CD1c-positive myeloid dendritic cell (primary cell): ENCODE measurements at regions not wholly inside any gene's neighbourhood (a gene's known extent, or its start where the extent isn't known, plus 50 kb on each side); places are given as distances from the start of the nearest gene placed in this dataset.

Experiments used
- DNase-seq: peaks from one replicate; pipeline ENCODE4 v3.0.0-alpha.2; 2016; ENCODE audit errors: extremely low spot score

DNA sequence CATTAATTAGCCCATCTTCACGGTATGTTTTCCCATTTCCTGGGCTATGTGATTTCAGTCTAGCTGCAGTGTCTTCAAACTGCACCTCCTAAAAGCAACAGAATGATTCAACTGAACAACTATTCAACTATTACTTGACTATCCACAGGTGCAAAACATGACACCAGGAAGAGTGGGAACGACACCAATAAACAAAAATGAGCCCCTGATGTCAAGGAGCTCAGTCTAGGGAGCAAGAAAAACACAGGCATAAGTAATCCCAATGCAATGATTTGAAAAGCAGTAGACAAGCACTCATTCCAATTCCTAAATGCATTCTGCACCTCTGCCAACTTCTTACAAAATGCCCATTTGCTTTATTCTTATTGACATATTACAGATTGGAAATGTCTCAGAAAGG, 285.6 kb downstream of the ETS1 start:
- no peak for DNase-seq

DNA sequence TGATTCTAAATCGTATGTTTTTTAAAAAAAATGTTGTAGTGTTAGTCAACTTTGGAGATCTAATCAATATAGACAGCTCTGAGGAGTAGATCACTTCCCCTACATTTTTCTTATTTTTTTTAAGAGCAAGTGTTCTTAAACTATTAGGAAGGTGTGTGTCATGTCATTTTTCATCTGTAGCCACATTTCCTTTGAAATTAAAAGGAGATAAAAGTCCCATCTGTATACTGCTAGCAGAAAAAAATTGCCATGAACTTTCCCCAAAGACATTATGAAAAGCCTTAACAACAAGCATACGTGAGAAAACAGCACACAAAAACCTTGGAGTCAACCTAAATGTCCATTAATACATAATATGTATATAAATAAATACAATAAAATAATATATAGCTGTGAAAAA, 286.6 kb downstream of the ETS1 start:
- DNase-seq: no peak

DNA sequence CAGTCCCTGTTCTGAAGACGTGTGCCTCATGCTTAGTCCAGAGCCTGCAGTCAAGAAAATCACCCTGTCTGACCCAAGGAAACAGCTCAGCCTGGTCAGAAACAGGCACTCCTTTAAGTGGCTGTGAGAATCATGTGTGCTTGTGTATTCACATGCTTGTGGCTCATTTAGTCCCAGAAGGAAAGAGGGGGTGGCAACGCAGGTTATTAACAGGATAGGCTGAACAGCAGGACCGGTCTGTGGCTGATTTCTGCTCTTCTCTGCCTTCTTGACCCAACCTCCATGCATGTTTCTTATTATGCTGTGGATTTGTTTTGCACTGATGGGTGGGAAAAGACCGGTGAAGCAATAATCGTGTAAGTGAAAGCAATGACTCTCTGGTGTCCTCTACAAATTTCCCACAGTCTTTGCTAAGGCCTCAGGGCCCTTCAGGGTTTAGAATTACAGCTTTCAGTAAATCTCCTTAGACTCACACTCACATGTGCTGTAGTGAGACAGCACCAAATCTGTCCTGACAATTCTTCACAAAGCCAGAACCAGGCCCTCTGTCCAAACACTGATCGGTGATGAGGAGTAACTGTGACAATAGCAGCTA, 288.1 kb downstream of the ETS1 start:
- no peak for DNase-seq

DNA sequence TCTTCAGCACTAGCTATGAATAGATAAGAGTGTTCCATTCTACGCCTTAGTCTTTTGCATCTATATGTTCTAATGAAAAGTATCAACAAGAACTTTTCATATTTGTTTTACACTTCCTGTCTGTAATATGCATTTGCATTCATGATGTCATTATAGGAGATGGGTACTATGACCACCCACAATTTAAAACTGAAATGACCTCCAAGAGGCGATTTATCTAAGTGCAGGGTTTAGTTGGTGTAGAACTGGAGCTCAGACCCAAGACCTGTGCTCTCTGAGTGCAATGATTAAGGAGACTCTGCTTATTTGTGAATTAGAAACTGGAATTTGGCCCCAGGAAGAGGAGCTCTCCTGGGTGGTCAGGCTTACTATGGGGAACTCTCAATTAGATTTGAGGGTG, 289.1 kb downstream of the ETS1 start:
- no peak for DNase-seq

DNA sequence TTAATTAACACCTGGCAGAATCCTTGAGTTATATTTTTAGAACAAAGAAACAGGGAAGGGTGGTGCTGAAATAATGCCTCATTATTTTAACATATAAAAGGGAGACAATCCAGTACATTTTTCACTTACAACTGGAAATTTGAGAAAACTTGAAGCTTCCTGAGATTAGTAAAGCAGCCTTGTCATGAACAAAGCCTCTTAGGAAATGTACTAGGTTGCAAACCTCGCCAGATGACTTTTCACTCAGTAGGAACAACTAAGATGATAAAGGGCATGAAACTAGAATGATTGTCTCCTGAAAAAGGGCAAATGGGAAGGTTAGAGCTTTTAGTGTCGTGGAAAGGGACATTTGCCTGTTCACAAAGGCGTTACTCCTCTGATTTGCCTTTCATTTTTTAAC, 289.6 kb downstream of the ETS1 start:
- DNase-seq: no peak

DNA sequence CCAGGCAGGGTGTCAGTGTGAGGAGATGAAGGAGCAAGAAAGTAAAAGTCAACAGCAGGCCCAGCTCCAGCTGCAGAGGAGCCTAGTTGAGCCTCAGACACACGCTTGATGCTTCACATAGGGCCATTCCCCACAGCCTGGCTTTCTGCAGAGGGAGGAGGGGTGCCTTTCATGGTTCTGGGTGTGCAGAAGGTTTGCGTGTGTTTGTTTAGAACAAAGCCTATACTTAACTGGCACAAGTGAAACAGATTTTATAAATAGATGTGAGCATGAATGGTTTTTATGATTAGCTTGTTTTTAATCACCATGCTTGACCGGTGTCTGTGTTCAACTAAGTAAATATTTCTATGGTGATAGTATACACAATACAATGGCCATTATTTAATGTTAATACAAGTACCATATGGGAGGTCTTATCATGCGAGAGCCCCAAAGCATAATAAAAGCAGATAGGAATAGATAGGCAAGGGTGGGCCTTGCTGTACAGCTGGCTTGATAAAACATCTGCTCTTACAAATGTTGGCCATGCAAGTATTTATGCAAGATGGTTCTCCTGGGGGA, 290.2 kb downstream of the ETS1 start:
- DNase-seq: no peak

DNA sequence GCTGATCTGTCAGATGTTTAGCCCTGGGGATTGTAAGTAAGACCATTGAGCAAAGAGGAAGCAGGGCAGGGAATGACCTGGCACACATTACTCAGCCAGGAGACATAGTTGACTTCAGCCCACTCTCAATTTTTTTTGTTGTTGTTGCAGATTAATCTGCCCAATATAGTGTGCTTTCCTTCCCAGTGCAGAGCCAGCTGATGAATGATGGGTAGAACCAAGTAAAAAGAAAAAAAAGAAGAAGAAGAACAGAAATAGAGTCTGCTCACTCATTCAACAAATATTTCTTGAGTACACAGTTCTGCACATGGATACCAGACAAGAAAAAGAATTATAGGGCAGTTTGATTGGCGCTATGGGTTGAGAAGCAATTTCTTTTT, 292.7 kb downstream of the ETS1 start:
- no peak for DNase-seq

DNA sequence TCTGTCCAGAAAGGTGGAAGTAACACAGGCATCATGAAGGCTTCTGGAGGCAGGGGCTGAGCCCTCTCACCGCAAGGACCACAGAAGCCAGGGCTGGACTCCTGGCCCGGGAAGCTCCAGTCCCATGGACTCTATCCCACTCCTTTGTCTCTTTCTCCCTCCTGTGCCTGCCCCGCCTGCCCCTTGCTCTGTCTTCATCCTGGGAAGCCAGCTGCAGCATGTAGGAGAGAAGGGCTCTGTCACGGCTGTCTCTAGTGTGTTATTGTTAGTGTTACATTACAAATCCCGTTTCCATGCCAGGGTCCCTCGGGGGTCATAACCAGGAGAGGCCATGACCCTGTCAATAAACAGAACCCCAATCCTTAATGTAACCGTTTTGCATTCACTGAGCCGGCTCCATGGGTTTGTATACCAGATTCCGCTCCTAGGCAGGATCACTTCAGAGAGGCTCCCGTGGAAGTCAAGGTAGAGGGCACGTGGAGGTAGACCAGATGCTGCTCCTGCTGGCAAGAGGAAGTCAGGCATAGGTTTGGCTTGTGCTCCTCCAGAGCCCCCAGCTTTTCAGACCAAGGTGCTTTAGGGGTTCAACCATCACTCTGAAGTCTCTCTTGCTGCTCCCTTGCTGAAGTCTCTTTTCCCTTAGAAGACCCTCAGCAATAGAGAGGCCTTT, 293.2 kb downstream of the ETS1 start:
- DNase-seq: no peak

DNA sequence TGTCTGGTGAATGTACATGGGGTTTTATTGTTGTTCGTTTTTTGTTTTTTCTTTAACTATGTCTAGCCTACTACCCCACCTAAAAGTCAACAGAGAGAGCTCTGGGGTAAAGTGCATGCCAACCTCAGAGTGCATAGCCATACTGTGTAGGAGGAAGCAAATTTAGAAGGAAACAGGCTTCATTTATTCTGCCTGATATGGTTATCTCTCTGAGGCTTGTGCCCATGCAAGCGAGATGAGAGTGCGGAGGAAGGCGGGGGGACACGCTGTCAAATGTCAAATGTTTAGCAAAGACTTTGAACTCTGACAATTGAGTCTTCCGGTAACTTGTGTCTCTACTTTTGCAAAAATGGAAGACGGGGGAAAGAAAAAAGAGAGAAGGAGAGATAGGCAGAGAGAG, 295.5 kb downstream of the ETS1 start:
- DNase-seq: no peak

DNA sequence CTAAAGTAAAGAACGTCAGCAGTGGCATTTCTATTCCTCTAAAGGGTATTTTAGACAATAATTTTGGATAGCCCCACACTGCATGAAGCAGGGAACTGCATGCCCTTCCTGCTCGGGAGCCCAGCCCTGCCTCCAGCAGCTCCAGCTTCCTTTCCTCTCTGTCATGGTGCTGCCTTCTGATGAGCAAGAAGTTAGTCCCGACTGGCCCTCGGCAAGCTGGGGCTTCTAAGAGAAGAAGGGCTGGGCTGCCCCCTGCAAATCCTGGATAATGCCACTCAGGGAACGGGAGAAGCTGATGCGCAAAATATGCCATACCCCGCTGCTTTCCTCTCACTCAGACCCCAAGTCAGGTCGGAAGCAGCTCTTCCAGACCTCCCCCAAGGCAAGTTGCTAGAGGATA, 296.4 kb downstream of the ETS1 start:
- no peak for DNase-seq

DNA sequence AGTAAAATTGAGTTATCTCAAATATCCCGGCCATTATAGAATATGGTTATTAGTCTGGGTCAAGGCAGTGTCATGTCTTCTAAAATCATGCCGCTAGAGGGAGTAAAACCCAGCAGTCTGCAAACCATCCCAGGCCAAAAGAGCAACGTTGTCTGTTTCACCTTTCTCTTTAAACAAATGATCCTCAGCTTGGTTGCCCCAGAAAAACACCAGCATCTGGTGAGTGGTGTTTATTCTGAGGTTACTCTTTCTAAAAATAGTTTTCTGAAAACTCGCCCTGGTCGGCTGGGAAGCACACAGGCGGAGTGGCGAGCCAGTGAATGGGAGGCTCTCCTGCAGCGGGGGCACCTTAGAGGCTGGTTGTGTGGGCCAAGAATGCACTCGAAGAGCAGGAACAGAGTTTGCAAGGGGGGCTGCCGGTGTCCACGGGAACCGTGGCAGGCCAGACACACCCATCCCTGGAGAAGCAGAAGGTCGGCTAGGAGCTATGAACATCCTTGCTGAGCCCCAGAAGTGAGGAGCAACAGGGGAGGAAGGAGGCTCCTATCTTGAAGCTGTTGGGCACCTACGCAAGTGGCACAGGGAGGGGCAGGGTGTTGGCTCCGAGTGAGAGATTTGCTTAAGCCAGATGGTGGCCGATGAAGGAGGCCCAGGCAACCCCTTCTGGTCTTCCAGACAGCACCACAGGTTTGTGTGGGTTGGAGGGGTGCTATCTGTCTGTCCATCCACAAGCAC, 297.1 kb downstream of the ETS1 start:
- peak; percentile 83 for DNase-seq

DNA sequence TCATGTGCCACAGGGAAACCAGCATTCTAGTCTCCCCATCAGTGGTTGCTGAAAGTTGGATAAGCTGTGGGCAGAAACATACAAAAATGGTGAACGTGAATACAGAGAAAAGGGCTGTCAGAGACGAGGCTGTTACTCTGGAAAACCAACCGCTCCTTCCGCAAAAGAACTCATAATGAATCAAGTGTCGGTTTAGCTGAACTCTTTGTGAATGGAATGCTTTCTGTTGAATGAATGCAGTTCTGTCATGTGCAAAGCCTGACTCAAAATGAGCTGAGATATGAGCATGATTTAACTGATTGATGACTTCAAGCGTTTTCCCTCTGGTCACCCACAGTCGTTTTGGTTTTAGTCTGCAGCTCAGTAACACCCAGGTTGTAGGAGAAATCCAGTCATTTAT, 298.3 kb downstream of the ETS1 start:
- no peak for DNase-seq

DNA sequence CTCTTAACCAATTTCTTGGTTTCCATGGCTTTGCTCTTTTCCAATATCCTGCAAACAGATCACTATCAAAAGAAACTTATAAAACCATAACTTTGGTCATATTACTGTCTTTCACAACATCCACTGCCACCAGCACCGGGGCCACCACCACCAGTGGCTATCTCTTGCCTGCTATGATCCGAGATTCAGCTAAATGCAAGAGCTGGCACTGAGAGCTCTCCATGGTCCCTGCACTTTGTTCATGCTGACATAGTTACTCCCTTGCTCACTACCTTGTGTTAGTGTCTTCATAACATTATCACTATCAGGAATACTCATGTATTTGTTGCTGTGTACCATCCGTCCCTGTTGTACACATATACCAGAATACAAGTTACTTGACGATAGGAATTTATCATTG, 299.0 kb downstream of the ETS1 start:
- no peak for DNase-seq

DNA sequence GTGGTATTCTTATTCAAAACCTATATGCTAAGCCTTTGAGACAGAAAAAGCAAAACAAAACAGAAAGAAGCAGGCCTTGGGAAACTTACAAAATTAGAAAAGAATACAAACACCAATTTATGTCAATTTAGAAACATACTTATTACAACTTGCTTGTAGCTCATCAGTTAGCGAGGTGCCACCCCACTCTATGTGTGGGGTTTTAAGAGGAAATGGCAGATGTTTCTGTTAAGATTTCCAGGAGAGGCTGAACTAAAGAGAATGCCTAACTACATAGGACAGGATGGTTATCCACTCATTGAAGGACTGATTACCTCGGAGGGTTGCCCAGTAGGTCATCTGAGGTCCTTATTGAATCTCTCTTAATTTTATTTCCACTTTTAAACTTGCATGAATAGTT, 302.0 kb downstream of the ETS1 start:
- no peak for DNase-seq

DNA sequence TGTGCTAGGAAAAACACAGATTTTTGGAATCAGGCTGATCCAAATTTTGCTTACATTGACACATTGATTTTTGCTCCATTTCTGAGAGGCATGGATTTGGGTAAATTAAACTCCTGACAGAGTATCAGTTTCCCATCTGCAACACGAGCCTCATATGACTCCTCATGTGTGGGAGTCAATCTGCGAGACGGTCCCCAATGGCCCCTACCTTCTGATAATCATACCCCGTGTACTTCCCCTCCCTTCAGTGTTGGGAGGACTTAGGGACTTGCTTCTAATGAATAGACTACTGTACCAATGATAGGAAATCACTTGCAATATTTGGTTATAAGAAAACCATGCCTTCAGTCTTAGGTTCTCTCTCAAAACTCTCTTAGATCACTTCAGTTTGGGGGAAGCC, 302.7 kb downstream of the ETS1 start:
- no peak for DNase-seq

DNA sequence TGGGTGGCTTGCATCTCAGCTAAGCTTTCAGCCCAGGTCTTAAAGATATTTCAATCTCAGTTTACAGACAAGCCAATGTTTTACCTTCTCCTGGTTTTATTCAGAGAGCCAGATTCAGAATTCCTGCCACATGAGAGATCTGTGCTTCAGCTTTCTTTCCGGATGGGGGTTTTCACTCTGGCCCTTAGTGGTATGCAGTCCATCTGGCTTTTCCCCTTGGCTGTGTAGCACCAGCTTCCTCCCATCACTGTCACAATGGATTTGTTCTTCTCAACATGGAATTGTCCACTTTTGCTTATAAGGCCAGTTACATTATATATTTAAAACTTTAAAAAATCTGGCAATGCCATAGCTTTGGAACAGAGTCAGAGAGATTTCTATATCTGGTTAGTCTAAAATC, 303.9 kb downstream of the ETS1 start:
- no peak for DNase-seq

DNA sequence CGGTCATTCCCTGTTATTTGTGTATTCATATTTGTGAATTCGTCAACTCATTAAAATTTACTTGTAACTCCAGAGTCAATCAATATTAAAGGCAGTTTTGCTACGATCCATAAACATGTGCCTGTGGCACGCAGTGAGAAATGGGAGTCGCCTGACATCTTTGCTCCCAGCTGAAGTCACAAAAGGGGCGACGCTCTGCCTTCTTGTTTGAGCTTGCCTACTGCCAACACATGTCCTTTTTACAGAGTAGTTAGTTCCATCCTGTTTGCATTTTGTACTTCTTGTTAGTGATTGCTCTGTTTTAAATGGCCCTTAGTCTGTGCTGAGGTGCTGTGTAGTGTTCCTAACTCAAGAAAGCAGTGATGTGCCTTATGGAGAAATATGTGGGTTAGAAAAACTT, 305.3 kb downstream of the ETS1 start:
- no peak for DNase-seq

DNA sequence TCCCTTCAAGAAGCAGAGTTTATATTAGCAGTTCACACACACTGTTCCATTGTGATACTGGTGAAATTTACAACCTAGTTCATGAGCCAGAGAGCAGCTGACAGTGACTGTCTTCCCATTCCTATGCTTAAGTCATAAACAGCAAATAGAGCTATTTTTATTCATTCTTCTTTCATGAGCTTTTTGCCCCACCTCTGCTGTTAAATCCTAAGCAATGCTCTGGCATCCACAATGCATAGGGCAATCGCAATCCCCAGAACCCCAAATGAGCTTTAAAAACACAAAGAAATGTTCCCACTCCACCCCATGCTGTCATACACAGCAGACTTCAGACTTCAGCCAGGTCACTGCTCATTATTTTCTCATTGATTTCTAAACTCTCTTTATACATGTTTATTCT, 307.5 kb downstream of the ETS1 start:
- DNase-seq: no peak

DNA sequence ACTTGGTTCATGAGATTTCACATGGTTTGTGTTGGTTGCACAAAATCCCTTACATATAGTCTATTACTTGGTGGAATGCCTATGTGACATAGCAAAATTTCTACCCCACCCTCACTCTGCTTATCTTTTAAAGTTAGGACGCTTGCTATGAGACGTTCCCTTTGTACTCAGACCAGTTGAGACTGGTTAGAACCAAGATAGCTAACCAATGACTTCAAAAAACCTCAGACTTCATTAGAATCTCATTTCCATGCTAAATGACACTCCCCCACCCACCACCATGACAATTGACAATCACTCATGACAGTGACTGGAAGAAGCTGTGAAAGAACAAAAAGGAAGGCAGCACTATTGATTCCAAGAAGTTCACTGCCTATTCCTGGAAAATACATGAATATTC, 313.6 kb downstream of the ETS1 start:
- peak; percentile 77 for DNase-seq

DNA sequence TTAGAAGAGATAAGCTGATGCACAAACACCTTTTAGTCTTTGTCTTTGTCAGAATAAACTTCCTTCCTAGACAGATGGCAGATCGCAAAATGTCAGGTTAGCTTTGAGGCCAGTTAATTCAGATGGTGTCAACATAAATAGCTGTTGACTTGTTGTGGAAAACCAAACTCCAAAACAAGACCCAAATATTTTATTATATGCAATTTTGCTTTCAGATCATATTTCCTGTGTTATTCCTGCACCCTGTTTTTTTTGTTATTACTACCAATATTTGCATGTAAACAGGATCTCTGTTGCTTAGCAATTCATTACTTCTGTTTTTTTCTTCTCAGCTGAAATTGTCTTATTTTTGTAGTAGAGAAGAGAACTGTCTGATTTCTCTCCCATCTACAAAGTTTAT, 316.0 kb downstream of the ETS1 start:
- peak; percentile 81 for DNase-seq

DNA sequence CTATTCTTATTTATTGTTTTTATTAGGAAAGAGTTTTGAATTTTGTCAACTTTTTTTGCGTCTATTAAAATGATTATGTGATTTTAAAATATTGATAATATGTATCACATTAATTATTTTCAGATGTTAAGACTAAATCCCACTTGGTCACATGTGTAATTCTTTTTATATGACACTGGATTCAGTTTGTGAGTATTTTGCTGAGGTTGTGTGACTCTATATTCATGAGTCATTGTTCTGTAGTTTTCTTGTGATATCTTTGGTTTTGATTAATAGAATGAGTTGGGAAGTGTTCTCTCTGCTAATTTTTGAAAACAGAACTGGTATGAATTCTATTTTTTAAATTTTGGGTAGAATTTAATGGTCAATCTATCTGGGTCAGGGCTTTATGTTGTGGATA, 317.9 kb downstream of the ETS1 start:
- DNase-seq: no peak

DNA sequence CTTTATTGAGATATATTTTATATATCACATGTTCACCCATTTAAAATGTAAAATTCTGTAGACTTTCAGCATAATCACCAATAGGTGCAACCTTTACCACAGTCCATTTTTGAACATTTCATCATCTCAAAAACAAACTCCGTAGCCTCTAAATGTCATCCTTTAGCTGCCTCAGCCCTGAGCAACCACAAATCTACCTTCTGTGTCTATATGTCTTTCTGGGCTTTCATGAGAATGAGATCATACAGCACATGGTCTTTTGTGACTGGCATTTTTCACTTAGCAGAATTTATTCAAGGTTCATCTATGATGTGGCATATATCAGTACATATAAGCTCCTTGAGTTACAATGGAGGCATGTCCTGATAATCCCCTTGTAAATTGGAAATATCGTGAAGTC, 320.5 kb downstream of the ETS1 start:
- no peak for DNase-seq
